HG03196 (cell line): ENCODE measurements at regions not wholly inside any gene's neighbourhood (a gene's known extent, or its start where the extent isn't known, plus 50 kb on each side); places are given as distances from the start of the nearest gene placed in this dataset.

ENCODE experiments used
- ATAC-seq: cut with Tn5 transposase; IDR thresholded peaks from one replicate; pipeline ENCODE4 v1.9.1; 2021; ENCODE audit not compliant: unreplicated experiment

GRCh38 chr1:79694241-79694640 lies 687.7 kb upstream of the ADGRL4 start:
- ATAC-seq = peak; percentile 61

- ATAC-seq = peak; percentile 14
These were observed 687.0 kb upstream of the ADGRL4 start for GRCh38 chr1:79693441-79694114.

- no peak for ATAC-seq
These were observed 686.0 kb upstream of the ADGRL4 start for GRCh38 chr1:79692519-79692918.

- no peak for ATAC-seq
These were observed 682.4 kb upstream of the ADGRL4 start for GRCh38 chr1:79688932-79689331.

- no peak for ATAC-seq
These were observed 676.9 kb upstream of the ADGRL4 start for GRCh38 chr1:79683420-79683819.

- no peak for ATAC-seq
These were observed 675.9 kb upstream of the ADGRL4 start for GRCh38 chr1:79682478-79682877.

GRCh38 chr1:79681382-79681781 lies 674.9 kb upstream of the ADGRL4 start:
- no peak for ATAC-seq

- no peak for ATAC-seq
These were observed 673.4 kb upstream of the ADGRL4 start for GRCh38 chr1:79679916-79680315.

- ATAC-seq = peak; percentile 97
These were observed 661.5 kb upstream of the ADGRL4 start for GRCh38 chr1:79667848-79668696.

GRCh38 chr1:79667166-79667565 lies 660.6 kb upstream of the ADGRL4 start:
- no peak for ATAC-seq

- no peak for ATAC-seq
These were observed 657.4 kb upstream of the ADGRL4 start for GRCh38 chr1:79663916-79664315.

GRCh38 chr1:79662596-79662995 lies 656.1 kb upstream of the ADGRL4 start:
- ATAC-seq = no peak

GRCh38 chr1:79660129-79660528 lies 653.6 kb upstream of the ADGRL4 start:
- no peak for ATAC-seq

- no peak for ATAC-seq
These were observed 651.6 kb upstream of the ADGRL4 start for GRCh38 chr1:79657951-79658658.

- ATAC-seq = no peak
These were observed 649.3 kb upstream of the ADGRL4 start for GRCh38 chr1:79655876-79656275.

- ATAC-seq = no peak
These were observed 645.9 kb upstream of the ADGRL4 start for GRCh38 chr1:79652426-79652825.

- ATAC-seq = no peak
These were observed 641.6 kb upstream of the ADGRL4 start for GRCh38 chr1:79648126-79648525.

GRCh38 chr1:79646880-79647279 lies 640.4 kb upstream of the ADGRL4 start:
- ATAC-seq = no peak

GRCh38 chr1:79638382-79638781 lies 631.9 kb upstream of the ADGRL4 start:
- ATAC-seq = peak; percentile 85

- ATAC-seq = no peak
These were observed 626.9 kb upstream of the ADGRL4 start for GRCh38 chr1:79633456-79633855.

GRCh38 chr1:79629414-79629813 lies 622.9 kb upstream of the ADGRL4 start:
- no peak for ATAC-seq

- ATAC-seq = no peak
These were observed 611.2 kb upstream of the ADGRL4 start for GRCh38 chr1:79617777-79618176.
